ENCODE measurements at regions not wholly inside any gene's neighbourhood (a gene's known extent, or its start where the extent isn't known, plus 50 kb on each side); places are given as distances from the start of the nearest gene placed in this dataset.
A peak's percentile ranks its signal among the peaks of the same experiment; 100 is the strongest.
"Not testable (repeated sequence)": the region's sequence is repeated elsewhere in the genome, so short reads cannot be mapped to it uniquely, and the experiment has no call there.

- DNase-seq (ENCODE audit: low spot score) = peak; percentile 4
Observed at GRCh38 chr13:44306371-44307192, 67.0 kb upstream of the SERP2 start.

GRCh38 chr13:44307255-44307654 lies 66.4 kb upstream of the SERP2 start:
- no peak for DNase-seq (ENCODE audit: low spot score)

- DNase-seq (ENCODE audit: low spot score) = no peak
Observed at GRCh38 chr13:44307844-44308243, 65.8 kb upstream of the SERP2 start.

GRCh38 chr13:44308352-44308751 lies 65.3 kb upstream of the SERP2 start:
- no peak for DNase-seq (ENCODE audit: low spot score)

- DNase-seq (ENCODE audit: low spot score) = no peak
Observed at GRCh38 chr13:44309794-44310757, 63.5 kb upstream of the SERP2 start.

GRCh38 chr13:44311011-44311780 lies 62.4 kb upstream of the SERP2 start:
- no peak for DNase-seq (ENCODE audit: low spot score)

GRCh38 chr13:44312131-44312530 lies 61.5 kb upstream of the SERP2 start:
- DNase-seq (ENCODE audit: low spot score) = no peak

- DNase-seq (ENCODE audit: low spot score) = no peak
Observed at GRCh38 chr13:44312834-44313551, 60.6 kb upstream of the SERP2 start.

- no peak for DNase-seq (ENCODE audit: low spot score)
Observed at GRCh38 chr13:44313674-44314073, 60.0 kb upstream of the SERP2 start.

- not testable (repeated sequence) for DNase-seq (ENCODE audit: low spot score)
Observed at GRCh38 chr13:44314160-44314559, 59.5 kb upstream of the SERP2 start.

- DNase-seq (ENCODE audit: low spot score) = no peak
Observed at GRCh38 chr13:44317752-44318151, 55.9 kb upstream of the SERP2 start.

- DNase-seq (ENCODE audit: low spot score) = no peak
Observed at GRCh38 chr13:44318161-44318560, 55.5 kb upstream of the SERP2 start.

GRCh38 chr13:44320611-44321010 lies 53.0 kb upstream of the SERP2 start:
- no peak for DNase-seq (ENCODE audit: low spot score)

- DNase-seq (ENCODE audit: low spot score) = no peak
Observed at GRCh38 chr13:44321961-44322360, 51.7 kb upstream of the SERP2 start.

- DNase-seq (ENCODE audit: low spot score) = no peak
Observed at GRCh38 chr13:44322928-44323327, 50.7 kb upstream of the SERP2 start.

GRCh38 chr13:44323754-44324153 lies 49.9 kb upstream of the SERP2 start:
- DNase-seq (ENCODE audit: low spot score) = no peak
